Activated CD4-positive, alpha-beta T cell treated with anti-CD3 and anti-CD28 coated beads for 36 hours (primary cell): ENCODE measurements at regions not wholly inside any gene's neighbourhood (a gene's known extent, or its start where the extent isn't known, plus 50 kb on each side); places are given as distances from the start of the nearest gene placed in this dataset.
"Not testable (repeated sequence)": the region's sequence is repeated elsewhere in the genome, so short reads cannot be mapped to it uniquely, and the experiment has no call there.

Source experiments
- ATAC-seq: fragments of 200-7000 bp; cut with Tn5 transposase; one replicate; pipeline ENCODE4 v1.10.0; 2021; ENCODE audit warnings: mild to moderate bottlenecking, moderate library complexity
- CTCF ChIA-PET: fragments of 350-600 bp; sonication (Branson Sonifier 250); formaldehyde crosslinking; loops from one replicate; lab custom pipeline; 2021; ENCODE audit warnings: antibody characterized with exemption; lab: Charles Lee
- POLR2A ChIA-PET: fragments of 350-600 bp; sonication (Branson Sonifier 250); formaldehyde crosslinking; loops from one replicate; lab custom pipeline; 2021; ENCODE audit warnings: antibody characterized with exemption, inconsistent platforms; lab: Charles Lee
- DNase-seq: peaks from one replicate; pipeline ENCODE4 v3.0.0-alpha.2; 2020
- H3K27ac Mint-ChIP-seq: one replicate; pipeline ENCODE4 v1.8.0; 2021; ENCODE audit warnings: mixed read lengths
- H3K27me3 Mint-ChIP-seq: one replicate; pipeline ENCODE4 v1.8.0; 2021; ENCODE audit warnings: mixed read lengths
- H3K36me3 Mint-ChIP-seq: one replicate; pipeline ENCODE4 v1.8.0; 2021; ENCODE audit warnings: low read depth, mixed read lengths
- H3K4me1 Mint-ChIP-seq: one replicate; pipeline ENCODE4 v1.8.0; 2021; ENCODE audit warnings: mixed read lengths
- H3K4me3 Mint-ChIP-seq: one replicate; pipeline ENCODE4 v1.8.0; 2021; ENCODE audit warnings: mild to moderate bottlenecking, moderate library complexity, mixed read lengths
- H3K9me3 Mint-ChIP-seq: one replicate; pipeline ENCODE4 v1.8.0; 2021; ENCODE audit warnings: low read depth, mixed read lengths
- intact Hi-C, 2 experiments: fragments of 100-400 bp; cut with DNase I in 1 of 2; cut with micrococcal nuclease in 1 of 2; formaldehyde crosslinking; loops; one replicate each; pipeline versions ENCODE4 v1.14.2 to v1.15.1; 2022 to 2024; cut with DNase I, micrococcal nuclease

GRCh38 chr3:91348064-91348463, 2240.6 kb downstream of the EPHA3 start:
- H3K4me1 Mint-ChIP-seq, CTCF ChIA-PET, DNase-seq, ATAC-seq, H3K36me3 Mint-ChIP-seq, POLR2A ChIA-PET, H3K27me3 Mint-ChIP-seq, H3K4me3 Mint-ChIP-seq, H3K27ac Mint-ChIP-seq, intact Hi-C loops: not testable (repeated sequence)
- H3K9me3 Mint-ChIP-seq, result peaks cover 15% of the 10 kb centered on the region

- ATAC-seq, POLR2A ChIA-PET, CTCF ChIA-PET, H3K27me3 Mint-ChIP-seq, H3K27ac Mint-ChIP-seq, H3K36me3 Mint-ChIP-seq, H3K4me1 Mint-ChIP-seq, DNase-seq, H3K4me3 Mint-ChIP-seq, intact Hi-C loops: not testable (repeated sequence)
- peaks cover 14% of the 10 kb centered on the region for H3K9me3 Mint-ChIP-seq
Measured at GRCh38 chr3:91349072-91349471, 2241.7 kb downstream of the EPHA3 start.

GRCh38 chr3:91352161-91352560, 2244.7 kb downstream of the EPHA3 start:
- CTCF ChIA-PET, result not testable (repeated sequence)

GRCh38 chr3:91359278-91359677, 2251.9 kb downstream of the EPHA3 start:
- H3K27me3 Mint-ChIP-seq, H3K4me1 Mint-ChIP-seq, POLR2A ChIA-PET, H3K36me3 Mint-ChIP-seq, intact Hi-C loops, DNase-seq, H3K27ac Mint-ChIP-seq, H3K4me3 Mint-ChIP-seq, ATAC-seq, CTCF ChIA-PET: not testable (repeated sequence)
- peaks cover 11% of the 10 kb centered on the region for H3K9me3 Mint-ChIP-seq

More at GRCh38 chr3:91352161-91352560, 2244.7 kb downstream of the EPHA3 start:
- ATAC-seq, H3K27ac Mint-ChIP-seq, H3K4me3 Mint-ChIP-seq, H3K36me3 Mint-ChIP-seq, H3K4me1 Mint-ChIP-seq, POLR2A ChIA-PET, intact Hi-C loops, DNase-seq, H3K27me3 Mint-ChIP-seq: not testable (repeated sequence)
- H3K9me3 Mint-ChIP-seq, result peaks cover 17% of the 10 kb centered on the region

GRCh38 chr3:91383100-91383894, 2275.9 kb downstream of the EPHA3 start:
- peaks cover 22% of the 10 kb centered on the region for H3K9me3 Mint-ChIP-seq
- H3K36me3 Mint-ChIP-seq, H3K4me1 Mint-ChIP-seq, ATAC-seq, CTCF ChIA-PET, DNase-seq, intact Hi-C loops, H3K27me3 Mint-ChIP-seq, H3K27ac Mint-ChIP-seq, H3K4me3 Mint-ChIP-seq, POLR2A ChIA-PET: not testable (repeated sequence)

GRCh38 chr3:91403938-91404337, 2296.5 kb downstream of the EPHA3 start:
- H3K4me1 Mint-ChIP-seq, intact Hi-C loops, ATAC-seq, H3K4me3 Mint-ChIP-seq, H3K36me3 Mint-ChIP-seq, H3K27me3 Mint-ChIP-seq, POLR2A ChIA-PET, H3K27ac Mint-ChIP-seq, DNase-seq, CTCF ChIA-PET: not testable (repeated sequence)
- peaks cover 11% of the 10 kb centered on the region for H3K9me3 Mint-ChIP-seq

- H3K4me1 Mint-ChIP-seq, H3K36me3 Mint-ChIP-seq, H3K9me3 Mint-ChIP-seq, POLR2A ChIA-PET, H3K27ac Mint-ChIP-seq, H3K4me3 Mint-ChIP-seq, H3K27me3 Mint-ChIP-seq, ATAC-seq, CTCF ChIA-PET, DNase-seq, intact Hi-C loops: not testable (repeated sequence)
Measured at GRCh38 chr3:91442063-91442462, 2334.6 kb downstream of the EPHA3 start.

GRCh38 chr3:91442483-91442882, 2335.1 kb downstream of the EPHA3 start:
- DNase-seq, intact Hi-C loops, CTCF ChIA-PET, H3K27ac Mint-ChIP-seq, H3K9me3 Mint-ChIP-seq, H3K27me3 Mint-ChIP-seq, POLR2A ChIA-PET, H3K36me3 Mint-ChIP-seq, H3K4me3 Mint-ChIP-seq, ATAC-seq, H3K4me1 Mint-ChIP-seq: not testable (repeated sequence)

- intact Hi-C loops, DNase-seq, H3K27me3 Mint-ChIP-seq, CTCF ChIA-PET, ATAC-seq, H3K4me1 Mint-ChIP-seq, H3K9me3 Mint-ChIP-seq, H3K36me3 Mint-ChIP-seq, POLR2A ChIA-PET, H3K27ac Mint-ChIP-seq, H3K4me3 Mint-ChIP-seq: not testable (repeated sequence)
Measured at GRCh38 chr3:91448379-91448778, 2341.0 kb downstream of the EPHA3 start.

- H3K9me3 Mint-ChIP-seq, intact Hi-C loops, ATAC-seq, H3K36me3 Mint-ChIP-seq, DNase-seq, H3K27ac Mint-ChIP-seq, H3K4me1 Mint-ChIP-seq, H3K27me3 Mint-ChIP-seq, H3K4me3 Mint-ChIP-seq, POLR2A ChIA-PET, CTCF ChIA-PET: not testable (repeated sequence)
Measured at GRCh38 chr3:91466517-91466916, 2359.1 kb downstream of the EPHA3 start.

- peak; percentile 5 for DNase-seq
- H3K27me3 Mint-ChIP-seq, H3K27ac Mint-ChIP-seq, CTCF ChIA-PET, H3K9me3 Mint-ChIP-seq, H3K4me3 Mint-ChIP-seq, intact Hi-C loops, H3K4me1 Mint-ChIP-seq, POLR2A ChIA-PET, H3K36me3 Mint-ChIP-seq, ATAC-seq: not testable (repeated sequence)
Measured at GRCh38 chr3:91469251-91469650, 2361.8 kb downstream of the EPHA3 start.

GRCh38 chr3:91485026-91485425, 2377.6 kb downstream of the EPHA3 start:
- H3K27ac Mint-ChIP-seq, DNase-seq, ATAC-seq, H3K4me3 Mint-ChIP-seq, H3K27me3 Mint-ChIP-seq, H3K36me3 Mint-ChIP-seq, POLR2A ChIA-PET, intact Hi-C loops, H3K4me1 Mint-ChIP-seq, CTCF ChIA-PET, H3K9me3 Mint-ChIP-seq: not testable (repeated sequence)
